ENCODE measurements at regions not wholly inside any gene's neighbourhood (a gene's known extent, or its start where the extent isn't known, plus 50 kb on each side); places are given as distances from the start of the nearest gene placed in this dataset.

- TF ChIP-seq CTCF (IDR thresholded peaks at IDR 0.05) (no peak), ATOH8 (CRISPR knock-in tag; IDR thresholded peaks at IDR 0.05; ENCODE audit: low read depth) (no peak), CEBPB (IDR thresholded peaks at IDR 0.05) (no peak), BCL3 (IDR thresholded peaks at IDR 0.05) (no peak), CHD2 (IDR thresholded peaks at IDR 0.05; ENCODE audit: low read length, partially characterized antibody) (no peak), CHD4 (IDR thresholded peaks at IDR 0.05; ENCODE audit: borderline replicate concordance) (no peak), SREBF2 (IDR thresholded peaks at IDR 0.05) (no peak), POLR2A (IDR thresholded peaks at IDR 0.05; ENCODE audit: low read length) (no peak), EP300 (IDR thresholded peaks at IDR 0.05) (no peak), MAFK (IDR thresholded peaks at IDR 0.05; ENCODE audit: partially characterized antibody) (peak; percentile 74), PHF8 (IDR thresholded peaks at IDR 0.05; ENCODE audit: borderline replicate concordance, low read depth) (no peak)
Measured at GRCh38 chr15:29622637-29623036, 199.6 kb downstream of the TJP1 start.
